H1 (cell line): ENCODE measurements at regions not wholly inside any gene's neighbourhood (a gene's known extent, or its start where the extent isn't known, plus 50 kb on each side); places are given as distances from the start of the nearest gene placed in this dataset.

Source experiments
- CTCF ChIA-PET: fragments of 300-600 bp; sonication (Branson Sonifier 250); formaldehyde crosslinking; loops from one replicate; lab custom pipeline; 2021; ENCODE audit not compliant: partially characterized antibody; lab: Charles Lee
- POLR2A ChIA-PET: fragments of 300-600 bp; sonication (Branson Sonifier 250); formaldehyde crosslinking; loops from one replicate; lab custom pipeline; 2021; ENCODE audit warnings: inconsistent platforms; ENCODE audit not compliant: partially characterized antibody; lab: Charles Lee
- DNase-seq, 2 experiments: peaks; one replicate each; pipeline versions ENCODE4 v3.0.0 to v3.0.0-alpha.2; 2010 to 2022; ENCODE audit warnings: low spot score in 2 of 2, low read depth in 1 of 2, mixed read lengths in 1 of 2
- FAIRE-seq: peaks from 2 replicates; lab custom pipeline; 2011; peaks lifted over from hg19 to GRCh38; lab: Jason Lieb, UNC
- H2AFZ ChIP-seq: 2 replicates; pipeline ENCODE4 v1.8.1; 2012; ENCODE audit warnings: low read length, inconsistent platforms
- H2AK5ac ChIP-seq: 2 replicates; pipeline ENCODE4 v1.6.1; 2013; ENCODE audit warnings: low read depth, low read length
- H2BK120ac ChIP-seq: replicated peaks from 2 replicates; pipeline ENCODE3; 2013; ENCODE audit warnings: low read depth, low read length, inconsistent platforms
- H2BK12ac ChIP-seq: 2 replicates; pipeline ENCODE4 v1.6.1; 2013; ENCODE audit warnings: low read depth, low read length
- H2BK15ac ChIP-seq: 2 replicates; pipeline ENCODE4 v1.6.1; 2013; ENCODE audit warnings: low read length
- H2BK20ac ChIP-seq: 2 replicates; pipeline ENCODE4 v1.6.1; 2013; ENCODE audit warnings: low read length
- H2BK5ac ChIP-seq: 2 replicates; pipeline ENCODE4 v1.6.1; 2013; ENCODE audit warnings: low read depth, low read length
- H3K14ac ChIP-seq: 2 replicates; pipeline ENCODE4 v1.6.1; 2013; ENCODE audit warnings: inconsistent platforms; ENCODE audit not compliant: insufficient read length
- H3K18ac ChIP-seq: 2 replicates; pipeline ENCODE4 v1.6.1; 2013; ENCODE audit warnings: low read length; ENCODE audit errors: extremely low read depth
- H3K23ac ChIP-seq: 2 replicates; pipeline ENCODE4 v1.6.1; 2013; ENCODE audit warnings: inconsistent platforms; ENCODE audit not compliant: insufficient read length
- H3K23me2 ChIP-seq: 2 replicates; pipeline ENCODE4 v1.6.1; 2013; ENCODE audit warnings: low read depth, low read length
- H3K27ac ChIP-seq: 2 replicates; pipeline ENCODE4 v1.6.1; 2011; ENCODE audit warnings: low read depth, low read length, inconsistent platforms
- H3K27me3 ChIP-seq, 4 experiments: replicated peaks in 1 of 4; 1 replicate in 1 of 4; 2 replicates in 3 of 4; pipeline versions ENCODE4 v1.6.1 to v1.8.1; 2011 to 2013; ENCODE audit warnings: low read length in 3 of 4, mild to moderate bottlenecking in 3 of 4, inconsistent platforms in 2 of 4, mixed read lengths in 2 of 4, moderate library complexity in 1 of 4; ENCODE audit not compliant: control insufficient read depth in 3 of 4, insufficient read depth in 3 of 4; ENCODE audit errors: extremely low read depth in 1 of 4
- H3K36me3 ChIP-seq, 4 experiments: 2 replicates each; pipeline versions ENCODE4 v1.6.1 to v1.8.1; 2011 to 2013; ENCODE audit warnings: mild to moderate bottlenecking in 4 of 4, low read length in 3 of 4, moderate library complexity in 2 of 4, control low read depth in 1 of 4, inconsistent platforms in 1 of 4; ENCODE audit not compliant: insufficient read depth in 4 of 4, control insufficient read depth in 2 of 4
- H3K4ac ChIP-seq: replicated peaks from 2 replicates; pipeline ENCODE3; 2013; ENCODE audit warnings: low read length, low read depth, mixed read lengths, inconsistent platforms; ENCODE audit not compliant: insufficient read length
- H3K4me1 ChIP-seq, 4 experiments: replicated peaks in 1 of 4; 1 replicate in 1 of 4; 2 replicates in 3 of 4; pipeline versions ENCODE4 v1.6.1 to v1.8.1; 2011 to 2013; ENCODE audit warnings: low read length in 3 of 4, inconsistent platforms in 2 of 4, mixed read lengths in 1 of 4; ENCODE audit not compliant: insufficient read depth in 4 of 4, control insufficient read depth in 3 of 4
- H3K4me2 ChIP-seq, 2 experiments: 2 replicates each; pipeline versions ENCODE4 v1.6.1 to v1.8.1; 2011 to 2013; ENCODE audit warnings: low read depth in 2 of 2, low read length in 2 of 2, control low read depth in 1 of 2, inconsistent platforms in 1 of 2, mild to moderate bottlenecking in 1 of 2; ENCODE audit not compliant: insufficient read depth in 1 of 2
- H3K4me3 ChIP-seq, 4 experiments: fragments of 200-600, 300-600 bp in 1 of 4; sonication (generic), shearing (Covaris generic), sonication (Bioruptor Twin) in 1 of 4; 2 replicates each; pipeline versions ENCODE4 v1.5.1 to v1.8.1; 2011 to 2016; ENCODE audit warnings: low read length in 4 of 4, low read depth in 3 of 4, control low read depth in 2 of 4, inconsistent platforms in 2 of 4, mild to moderate bottlenecking in 2 of 4, mixed read lengths in 1 of 4, moderate library complexity in 1 of 4; ENCODE audit not compliant: insufficient read depth in 2 of 4; ENCODE audit errors: extremely low read depth in 1 of 4
- H3K56ac ChIP-seq: replicated peaks from 2 replicates; pipeline ENCODE3; 2013; ENCODE audit warnings: low read depth, mild to moderate bottlenecking, mixed read lengths, low read length, inconsistent platforms; ENCODE audit not compliant: insufficient read length
- H3K79me1 ChIP-seq: 2 replicates; pipeline ENCODE4 v1.6.1; 2013; ENCODE audit warnings: low read depth, low read length, control low read depth
- H3K79me2 ChIP-seq, 2 experiments: 2 replicates each; pipeline versions ENCODE4 v1.6.1 to v1.8.1; 2012 to 2013; ENCODE audit warnings: low read length in 2 of 2, mild to moderate bottlenecking in 2 of 2, inconsistent platforms in 1 of 2; ENCODE audit not compliant: insufficient read depth in 2 of 2, control insufficient read depth in 1 of 2
- H3K9ac ChIP-seq, 4 experiments: replicated peaks in 1 of 4; 1 replicate in 1 of 4; 2 replicates in 3 of 4; pipeline versions ENCODE4 v1.6.1 to v1.8.1; 2011 to 2013; ENCODE audit warnings: low read depth in 3 of 4, low read length in 3 of 4, control low read depth in 2 of 4, mild to moderate bottlenecking in 2 of 4, moderate library complexity in 2 of 4, inconsistent platforms in 1 of 4; ENCODE audit errors: extremely low read depth in 1 of 4
- H3K9me3 ChIP-seq, 2 experiments: 2 replicates each; pipeline versions ENCODE4 v1.6.1 to v1.8.1; 2012 to 2013; ENCODE audit warnings: mild to moderate bottlenecking in 2 of 2, moderate library complexity in 2 of 2, control low read depth in 1 of 2, inconsistent platforms in 1 of 2, low read depth in 1 of 2, low read length in 1 of 2, mixed read lengths in 1 of 2; ENCODE audit not compliant: insufficient read depth in 2 of 2
- H4K20me1 ChIP-seq, 2 experiments: replicated peaks in 1 of 2; 2 replicates each; pipeline versions ENCODE3 to v1.8.1; 2011 to 2013; ENCODE audit warnings: inconsistent platforms in 2 of 2, low read length in 2 of 2, mild to moderate bottlenecking in 1 of 2; ENCODE audit not compliant: insufficient read depth in 2 of 2, control insufficient read depth in 1 of 2
- H4K5ac ChIP-seq: 2 replicates; pipeline ENCODE4 v1.6.1; 2013; ENCODE audit warnings: low read length, low read depth, mixed read lengths, inconsistent platforms; ENCODE audit not compliant: insufficient read length
- H4K8ac ChIP-seq: 2 replicates; pipeline ENCODE4 v1.8.0; 2013; ENCODE audit warnings: mild to moderate bottlenecking, moderate library complexity, low read length, inconsistent platforms; ENCODE audit not compliant: insufficient read depth; ENCODE audit errors: extremely low read depth
- H4K91ac ChIP-seq: replicated peaks from 2 replicates; pipeline ENCODE3; 2013; ENCODE audit warnings: low read length, mixed read lengths, inconsistent platforms; ENCODE audit not compliant: insufficient read length
- CBX8 ChIP-seq: fragments of 300-800, 300-1000 bp; sonication (generic); IDR thresholded peaks from 2 replicates; pipeline ENCODE4 v1.7.1; 2016; ENCODE audit warnings: low read depth, low read length, borderline replicate concordance
- CEBPB ChIP-seq: IDR thresholded peaks from 2 replicates; pipeline ENCODE4 v1.6.1; 2012; ENCODE audit warnings: low read depth, low read length
- POLR2A ChIP-seq, 2 experiments: IDR thresholded peaks; 1 replicate in 1 of 2; 2 replicates in 1 of 2; pipeline ENCODE4 v1.6.1; 2011; ENCODE audit warnings: low read depth in 2 of 2, low read length in 2 of 2, mild to moderate bottlenecking in 2 of 2; ENCODE audit errors: control extremely low read depth in 1 of 2
- POLR2AphosphoS5 ChIP-seq: IDR thresholded peaks from 2 replicates; pipeline ENCODE4 v1.6.1; 2011; ENCODE audit warnings: low read depth, low read length
- RAD21 ChIP-seq, 2 experiments: IDR thresholded peaks in 1 of 2; conservative IDR thresholded peaks in 1 of 2; 2 replicates each; pipeline ENCODE4 v1.6.1; 2011; ENCODE audit warnings: low read depth in 2 of 2, low read length in 2 of 2, improper control_type of control experiment in 1 of 2, inconsistent platforms in 1 of 2, mild to moderate bottlenecking in 1 of 2, moderate library complexity in 1 of 2
- RNF2 ChIP-seq: fragments of 200-900, 300-1000 bp; sonication (generic); IDR thresholded peaks from 2 replicates; pipeline ENCODE4 v1.7.1; 2016; ENCODE audit warnings: borderline replicate concordance, low read depth, mild to moderate bottlenecking, antibody characterized with exemption, low read length; ENCODE audit not compliant: poor library complexity, severe bottlenecking; ENCODE audit errors: missing control alignments
- SAP30 ChIP-seq: fragments of 300-600 bp; sonication (generic); IDR thresholded peaks from 2 replicates; pipeline ENCODE4 v1.7.1; 2012; ENCODE audit warnings: low read length, moderate library complexity, mild to moderate bottlenecking, inconsistent platforms; ENCODE audit not compliant: insufficient read depth, insufficient replicate concordance
- WGBS, 2 experiments: shearing (Covaris generic) in 1 of 2; methylation state at CpG; one replicate each; pipeline versions ENCODE4 v1.1.6 to v1.1.7; 2013 to 2015; ENCODE audit warnings: low lambda C conversion rate in 2 of 2, mixed read lengths in 2 of 2, inconsistent platforms in 1 of 2, low coverage in 1 of 2, missing lambda C conversion rate in 1 of 2; ENCODE audit not compliant: insufficient replicate concordance in 2 of 2, insufficient coverage in 1 of 2, insufficient read length in 1 of 2; ENCODE audit errors: extremely low coverage in 1 of 2, missing lambda C conversion rate in 1 of 2; 5-methylcytosine and 5-hydroxymethylcytosine counted together

- H3K18ac ChIP-seq, result no peak overlapping the region
- no peak overlapping the region for H3K23ac ChIP-seq
- H3K4me2 ChIP-seq, result no peak overlapping the region
- H2AFZ ChIP-seq, result no peak overlapping the region
- no peaks in the 10 kb centered on the region for H3K23me2 ChIP-seq
- no peak overlapping the region for H3K27ac ChIP-seq
- DNase-seq (no peak), FAIRE-seq (no peak)
- H3K79me1 ChIP-seq, result no peaks in the 10 kb centered on the region
- H2BK12ac ChIP-seq, result no peak overlapping the region
- no peak overlapping the region; the same call in 1 of the 2 replicates for H4K8ac ChIP-seq
- no peak overlapping the region for H2AK5ac ChIP-seq
- H3K4ac ChIP-seq, result no peak overlapping the region
- WGBS, 2 experiments, result 89% methylated on average over 9 of the region's 12 CpGs; no CpG with 5 or more reads in 1 of the 2 experiments
- no peak overlapping the region for H2BK20ac ChIP-seq
- H3K9me3 ChIP-seq, result peaks cover 56 to 84% of the 10 kb centered on the region in 2 experiments
- H2BK15ac ChIP-seq, result no peak overlapping the region
- H3K27me3 ChIP-seq, result no peaks in the 10 kb centered on the region
- no peak overlapping the region for H4K91ac ChIP-seq
- H2BK5ac ChIP-seq, result no peak overlapping the region
- no peak overlapping the region for H3K4me3 ChIP-seq
- CTCF ChIA-PET, result no interaction called here
- H3K9ac ChIP-seq, result no peak overlapping the region
- H3K36me3 ChIP-seq, result no peaks in the 10 kb centered on the region
- H4K20me1 ChIP-seq, result no peaks in the 10 kb centered on the region
- no peak overlapping the region for H4K5ac ChIP-seq
- H3K14ac ChIP-seq, result no peak overlapping the region
- H3K79me2 ChIP-seq, result no peaks in the 10 kb centered on the region
- POLR2A ChIA-PET, result no interaction called here
- no peak overlapping the region for H3K56ac ChIP-seq
- no peaks in the 10 kb centered on the region for H3K4me1 ChIP-seq
- no peak overlapping the region for H2BK120ac ChIP-seq
- no peak for TF ChIP-seq RNF2
- TF ChIP-seq RAD21 (IDR thresholded peaks at IDR 0.05 in 1 of 2, conservative IDR thresholded peaks at IDR 0.05 in 1 of 2; ENCODE audit: low read depth in 2 of 2, low read length in 2 of 2), result no peak
- TF ChIP-seq CBX8, result no peak
- TF ChIP-seq SAP30, result no peak
- no peak for TF ChIP-seq POLR2AphosphoS5
- TF ChIP-seq CEBPB, result no peak
- no peak for TF ChIP-seq POLR2A (IDR thresholded peaks at IDR 0.05; ENCODE audit: control extremely low read depth in 1 of 2, low read depth in 2 of 2, low read length in 2 of 2)
These were observed 2294.4 kb downstream of the TP53TG3F start for GRCh38 chr16:35753559-35754390.
